GM19455 (cell line): ENCODE measurements at regions not wholly inside any gene's neighbourhood (a gene's known extent, or its start where the extent isn't known, plus 50 kb on each side); places are given as distances from the start of the nearest gene placed in this dataset.
"Not testable (repeated sequence)": the region's sequence is repeated elsewhere in the genome, so short reads cannot be mapped to it uniquely, and the experiment has no call there.

Experiments used
- ATAC-seq: cut with Tn5 transposase; IDR thresholded peaks from one replicate; pipeline ENCODE4 v1.9.1; 2021; ENCODE audit not compliant: unreplicated experiment

- not testable (repeated sequence) for ATAC-seq
Observed at GRCh38 chr15:30755036-30755687, 129.2 kb downstream of the ARHGAP11B start.

GRCh38 chr15:30760633-30761032 lies 134.7 kb downstream of the ARHGAP11B start:
- ATAC-seq, result not testable (repeated sequence)

GRCh38 chr15:30761365-30761764 lies 135.4 kb downstream of the ARHGAP11B start:
- not testable (repeated sequence) for ATAC-seq

- not testable (repeated sequence) for ATAC-seq
Observed at GRCh38 chr15:30769390-30770124, 134.2 kb upstream of the FAN1 start.

GRCh38 chr15:30770759-30771158 lies 133.0 kb upstream of the FAN1 start:
- ATAC-seq, result no peak

GRCh38 chr15:30783019-30783418 lies 120.7 kb upstream of the FAN1 start:
- ATAC-seq, result no peak

- no peak for ATAC-seq
Observed at GRCh38 chr15:30788595-30788994, 115.1 kb upstream of the FAN1 start.

- ATAC-seq, result no peak
Observed at GRCh38 chr15:30791239-30792175, 112.2 kb upstream of the FAN1 start.

GRCh38 chr15:30792843-30793242 lies 110.9 kb upstream of the FAN1 start:
- not testable (repeated sequence) for ATAC-seq

GRCh38 chr15:30794388-30794787 lies 109.3 kb upstream of the FAN1 start:
- no peak for ATAC-seq

- ATAC-seq, result not testable (repeated sequence)
Observed at GRCh38 chr15:30799565-30799964, 104.2 kb upstream of the FAN1 start.

GRCh38 chr15:30801140-30801895 lies 102.4 kb upstream of the FAN1 start:
- not testable (repeated sequence) for ATAC-seq

- not testable (repeated sequence) for ATAC-seq
Observed at GRCh38 chr15:30802001-30802400, 101.7 kb upstream of the FAN1 start.

GRCh38 chr15:30803703-30804102 lies 100.0 kb upstream of the FAN1 start:
- ATAC-seq, result not testable (repeated sequence)

- no peak for ATAC-seq
Observed at GRCh38 chr15:30816430-30816829, 87.3 kb upstream of the FAN1 start.

- ATAC-seq, result peak; percentile 79
Observed at GRCh38 chr15:30823068-30823813, 80.5 kb upstream of the FAN1 start.

GRCh38 chr15:30824518-30825195 lies 79.1 kb upstream of the FAN1 start:
- ATAC-seq, result no peak

- ATAC-seq, result no peak
Observed at GRCh38 chr15:30827625-30828303, 76.0 kb upstream of the FAN1 start.

GRCh38 chr15:30828304-30828639 lies 75.4 kb upstream of the FAN1 start:
- ATAC-seq, result not testable (repeated sequence)
